Mammary epithelial cell (primary cell): ENCODE measurements at regions not wholly inside any gene's neighbourhood (a gene's known extent, or its start where the extent isn't known, plus 50 kb on each side); places are given as distances from the start of the nearest gene placed in this dataset.

Experiments
- CTCF ChIP-seq, 2 donors: IDR thresholded peaks in 1 of 2; conservative IDR thresholded peaks in 1 of 2; 2 replicates each; pipeline ENCODE4 v1.5.1; 2011 to 2012; ENCODE audit warnings: inconsistent platforms in 2 of 2, low read length in 2 of 2, mild to moderate bottlenecking in 2 of 2, control low read depth in 1 of 2, low read depth in 1 of 2; ENCODE audit not compliant: insufficient read depth in 1 of 2; ENCODE audit errors: extremely low read depth in 1 of 2
- EZH2 ChIP-seq: IDR thresholded peaks from 2 replicates; pipeline ENCODE4 v1.6.1; 2012; ENCODE audit warnings: low read length, inconsistent platforms, borderline replicate concordance

- TF ChIP-seq CTCF (conservative IDR thresholded peaks at IDR 0.05 in 1 of 2, IDR thresholded peaks at IDR 0.05 in 1 of 2; ENCODE audit: extremely low read depth in 1 of 2, insufficient read depth in 1 of 2, low read depth in 1 of 2, low read length in 2 of 2) (no peak), EZH2 (no peak)
Measured at GRCh38 chr21:38080888-38081287, 164.6 kb upstream of the KCNJ6 start.
